ENCODE measurements at regions not wholly inside any gene's neighbourhood (a gene's known extent, or its start where the extent isn't known, plus 50 kb on each side); places are given as distances from the start of the nearest gene placed in this dataset.

DNA sequence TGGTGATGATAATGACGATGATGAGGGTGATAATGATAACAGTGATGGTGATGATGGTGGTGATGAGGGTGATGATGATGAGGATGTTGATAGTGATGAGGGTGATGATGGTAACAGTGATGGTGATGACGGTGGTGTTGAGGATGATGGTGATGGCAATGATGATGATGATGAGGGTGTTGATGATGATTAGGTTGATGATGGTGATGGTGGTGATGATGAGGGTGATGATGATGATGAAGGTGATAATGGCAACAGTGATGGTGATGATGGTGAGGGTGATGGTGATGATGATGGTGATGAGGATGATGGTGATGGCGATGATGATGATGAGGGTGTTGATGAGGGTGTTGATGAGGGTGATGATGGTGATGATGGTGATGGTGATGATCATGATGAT is 93.8 kb upstream of the ZNF469 start (continued):
- TF ChIP-seq, protein P1, sequence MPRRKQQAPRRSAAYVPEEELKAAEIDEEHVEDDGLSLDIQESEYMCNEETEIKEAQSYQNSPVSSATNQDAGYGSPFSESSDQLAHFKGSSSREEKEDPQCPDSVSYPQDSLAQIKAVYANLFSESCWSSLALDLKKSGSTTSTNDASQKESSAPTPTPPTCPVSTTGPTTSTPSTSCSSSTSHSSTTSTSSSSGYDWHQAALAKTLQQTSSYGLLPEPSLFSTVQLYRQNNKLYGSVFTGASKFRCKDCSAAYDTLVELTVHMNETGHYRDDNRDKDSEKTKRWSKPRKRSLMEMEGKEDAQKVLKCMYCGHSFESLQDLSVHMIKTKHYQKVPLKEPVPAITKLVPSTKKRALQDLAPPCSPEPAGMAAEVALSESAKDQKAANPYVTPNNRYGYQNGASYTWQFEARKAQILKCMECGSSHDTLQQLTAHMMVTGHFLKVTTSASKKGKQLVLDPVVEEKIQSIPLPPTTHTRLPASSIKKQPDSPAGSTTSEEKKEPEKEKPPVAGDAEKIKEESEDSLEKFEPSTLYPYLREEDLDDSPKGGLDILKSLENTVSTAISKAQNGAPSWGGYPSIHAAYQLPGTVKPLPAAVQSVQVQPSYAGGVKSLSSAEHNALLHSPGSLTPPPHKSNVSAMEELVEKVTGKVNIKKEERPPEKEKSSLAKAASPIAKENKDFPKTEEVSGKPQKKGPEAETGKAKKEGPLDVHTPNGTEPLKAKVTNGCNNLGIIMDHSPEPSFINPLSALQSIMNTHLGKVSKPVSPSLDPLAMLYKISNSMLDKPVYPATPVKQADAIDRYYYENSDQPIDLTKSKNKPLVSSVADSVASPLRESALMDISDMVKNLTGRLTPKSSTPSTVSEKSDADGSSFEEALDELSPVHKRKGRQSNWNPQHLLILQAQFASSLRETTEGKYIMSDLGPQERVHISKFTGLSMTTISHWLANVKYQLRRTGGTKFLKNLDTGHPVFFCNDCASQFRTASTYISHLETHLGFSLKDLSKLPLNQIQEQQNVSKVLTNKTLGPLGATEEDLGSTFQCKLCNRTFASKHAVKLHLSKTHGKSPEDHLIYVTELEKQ (tag by site-specific recombination; IDR thresholded peaks at IDR 0.05; ENCODE audit: borderline replicate concordance): no peak
- TF ChIP-seq, protein P2, sequence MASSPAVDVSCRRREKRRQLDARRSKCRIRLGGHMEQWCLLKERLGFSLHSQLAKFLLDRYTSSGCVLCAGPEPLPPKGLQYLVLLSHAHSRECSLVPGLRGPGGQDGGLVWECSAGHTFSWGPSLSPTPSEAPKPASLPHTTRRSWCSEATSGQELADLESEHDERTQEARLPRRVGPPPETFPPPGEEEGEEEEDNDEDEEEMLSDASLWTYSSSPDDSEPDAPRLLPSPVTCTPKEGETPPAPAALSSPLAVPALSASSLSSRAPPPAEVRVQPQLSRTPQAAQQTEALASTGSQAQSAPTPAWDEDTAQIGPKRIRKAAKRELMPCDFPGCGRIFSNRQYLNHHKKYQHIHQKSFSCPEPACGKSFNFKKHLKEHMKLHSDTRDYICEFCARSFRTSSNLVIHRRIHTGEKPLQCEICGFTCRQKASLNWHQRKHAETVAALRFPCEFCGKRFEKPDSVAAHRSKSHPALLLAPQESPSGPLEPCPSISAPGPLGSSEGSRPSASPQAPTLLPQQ (tag by site-specific recombination; IDR thresholded peaks at IDR 0.05): no peak
- TF ChIP-seq, protein P3, sequence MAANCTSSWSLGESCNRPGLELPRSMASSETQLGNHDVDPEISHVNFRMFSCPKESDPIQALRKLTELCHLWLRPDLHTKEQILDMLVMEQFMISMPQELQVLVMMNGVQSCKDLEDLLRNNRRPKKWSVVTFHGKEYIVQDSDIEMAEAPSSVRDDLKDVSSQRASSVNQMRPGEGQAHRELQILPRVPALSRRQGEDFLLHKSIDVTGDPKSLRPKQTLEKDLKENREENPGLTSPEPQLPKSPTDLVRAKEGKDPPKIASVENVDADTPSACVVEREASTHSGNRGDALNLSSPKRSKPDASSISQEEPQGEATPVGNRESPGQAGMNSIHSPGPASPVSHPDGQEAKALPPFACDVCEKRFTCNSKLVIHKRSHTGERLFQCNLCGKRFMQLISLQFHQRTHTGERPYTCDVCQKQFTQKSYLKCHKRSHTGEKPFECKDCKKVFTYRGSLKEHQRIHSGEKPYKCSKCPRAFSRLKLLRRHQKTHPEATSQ (tag by site-specific recombination; IDR thresholded peaks at IDR 0.05): no peak
- TF ChIP-seq ZNF777 (tag by site-specific recombination; IDR thresholded peaks at IDR 0.05; ENCODE audit: borderline replicate concordance): peak; percentile 63; the same call in 1 of the 2 replicates
- TF ChIP-seq YY2 (tag by site-specific recombination; IDR thresholded peaks at IDR 0.05): peak; percentile 10; the same call in 1 of the 2 replicates
- TF ChIP-seq, protein P4, sequence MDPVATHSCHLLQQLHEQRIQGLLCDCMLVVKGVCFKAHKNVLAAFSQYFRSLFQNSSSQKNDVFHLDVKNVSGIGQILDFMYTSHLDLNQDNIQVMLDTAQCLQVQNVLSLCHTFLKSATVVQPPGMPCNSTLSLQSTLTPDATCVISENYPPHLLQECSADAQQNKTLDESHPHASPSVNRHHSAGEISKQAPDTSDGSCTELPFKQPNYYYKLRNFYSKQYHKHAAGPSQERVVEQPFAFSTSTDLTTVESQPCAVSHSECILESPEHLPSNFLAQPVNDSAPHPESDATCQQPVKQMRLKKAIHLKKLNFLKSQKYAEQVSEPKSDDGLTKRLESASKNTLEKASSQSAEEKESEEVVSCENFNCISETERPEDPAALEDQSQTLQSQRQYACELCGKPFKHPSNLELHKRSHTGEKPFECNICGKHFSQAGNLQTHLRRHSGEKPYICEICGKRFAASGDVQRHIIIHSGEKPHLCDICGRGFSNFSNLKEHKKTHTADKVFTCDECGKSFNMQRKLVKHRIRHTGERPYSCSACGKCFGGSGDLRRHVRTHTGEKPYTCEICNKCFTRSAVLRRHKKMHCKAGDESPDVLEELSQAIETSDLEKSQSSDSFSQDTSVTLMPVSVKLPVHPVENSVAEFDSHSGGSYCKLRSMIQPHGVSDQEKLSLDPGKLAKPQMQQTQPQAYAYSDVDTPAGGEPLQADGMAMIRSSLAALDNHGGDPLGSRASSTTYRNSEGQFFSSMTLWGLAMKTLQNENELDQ (tag by site-specific recombination; IDR thresholded peaks at IDR 0.05; ENCODE audit: low read depth): no peak
- TF ChIP-seq ZSCAN30 (tag by site-specific recombination; IDR thresholded peaks at IDR 0.05): no peak
- no peak for TF ChIP-seq ZNF501 (tag by site-specific recombination; IDR thresholded peaks at IDR 0.05)
- TF ChIP-seq, protein P5, sequence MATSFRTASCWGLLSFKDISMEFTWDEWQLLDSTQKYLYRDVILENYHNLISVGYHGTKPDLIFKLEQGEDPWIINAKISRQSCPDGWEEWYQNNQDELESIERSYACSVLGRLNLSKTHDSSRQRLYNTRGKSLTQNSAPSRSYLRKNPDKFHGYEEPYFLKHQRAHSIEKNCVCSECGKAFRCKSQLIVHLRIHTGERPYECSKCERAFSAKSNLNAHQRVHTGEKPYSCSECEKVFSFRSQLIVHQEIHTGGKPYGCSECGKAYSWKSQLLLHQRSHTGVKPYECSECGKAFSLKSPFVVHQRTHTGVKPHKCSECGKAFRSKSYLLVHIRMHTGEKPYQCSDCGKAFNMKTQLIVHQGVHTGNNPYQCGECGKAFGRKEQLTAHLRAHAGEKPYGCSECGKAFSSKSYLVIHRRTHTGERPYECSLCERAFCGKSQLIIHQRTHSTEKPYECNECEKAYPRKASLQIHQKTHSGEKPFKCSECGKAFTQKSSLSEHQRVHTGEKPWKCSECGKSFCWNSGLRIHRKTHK (tag by site-specific recombination; IDR thresholded peaks at IDR 0.05): peak; percentile 46; the same call in 1 of the 2 replicates
- TF ChIP-seq ZNF791 (tag by site-specific recombination; IDR thresholded peaks at IDR 0.05): no peak
- no peak for TF ChIP-seq ZNF664 (tag by site-specific recombination; IDR thresholded peaks at IDR 0.05)
- no peak for TF ChIP-seq ZNF341 (tag by site-specific recombination; IDR thresholded peaks at IDR 0.05; ENCODE audit: low read depth)
- TF ChIP-seq, protein P6, sequence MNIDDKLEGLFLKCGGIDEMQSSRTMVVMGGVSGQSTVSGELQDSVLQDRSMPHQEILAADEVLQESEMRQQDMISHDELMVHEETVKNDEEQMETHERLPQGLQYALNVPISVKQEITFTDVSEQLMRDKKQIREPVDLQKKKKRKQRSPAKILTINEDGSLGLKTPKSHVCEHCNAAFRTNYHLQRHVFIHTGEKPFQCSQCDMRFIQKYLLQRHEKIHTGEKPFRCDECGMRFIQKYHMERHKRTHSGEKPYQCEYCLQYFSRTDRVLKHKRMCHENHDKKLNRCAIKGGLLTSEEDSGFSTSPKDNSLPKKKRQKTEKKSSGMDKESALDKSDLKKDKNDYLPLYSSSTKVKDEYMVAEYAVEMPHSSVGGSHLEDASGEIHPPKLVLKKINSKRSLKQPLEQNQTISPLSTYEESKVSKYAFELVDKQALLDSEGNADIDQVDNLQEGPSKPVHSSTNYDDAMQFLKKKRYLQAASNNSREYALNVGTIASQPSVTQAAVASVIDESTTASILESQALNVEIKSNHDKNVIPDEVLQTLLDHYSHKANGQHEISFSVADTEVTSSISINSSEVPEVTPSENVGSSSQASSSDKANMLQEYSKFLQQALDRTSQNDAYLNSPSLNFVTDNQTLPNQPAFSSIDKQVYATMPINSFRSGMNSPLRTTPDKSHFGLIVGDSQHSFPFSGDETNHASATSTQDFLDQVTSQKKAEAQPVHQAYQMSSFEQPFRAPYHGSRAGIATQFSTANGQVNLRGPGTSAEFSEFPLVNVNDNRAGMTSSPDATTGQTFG (tag by site-specific recombination; IDR thresholded peaks at IDR 0.05; ENCODE audit: borderline replicate concordance): peak; percentile 93
- no peak for TF ChIP-seq ZIC2 (tag by site-specific recombination; IDR thresholded peaks at IDR 0.05)
- no peak for TF ChIP-seq ZNF24 (tag by site-specific recombination; IDR thresholded peaks at IDR 0.05)
- 0 out of 2 replicates have a peak, but pooled peaks have one; percentile 30 for TF ChIP-seq ZNF354C (tag by site-specific recombination; IDR thresholded peaks at IDR 0.05; ENCODE audit: borderline replicate concordance, low read depth)
- TF ChIP-seq ZNF677 (tag by site-specific recombination; IDR thresholded peaks at IDR 0.05): no peak
- no peak for TF ChIP-seq GLIS1 (tag by site-specific recombination; IDR thresholded peaks at IDR 0.05)
- TF ChIP-seq, protein P7, sequence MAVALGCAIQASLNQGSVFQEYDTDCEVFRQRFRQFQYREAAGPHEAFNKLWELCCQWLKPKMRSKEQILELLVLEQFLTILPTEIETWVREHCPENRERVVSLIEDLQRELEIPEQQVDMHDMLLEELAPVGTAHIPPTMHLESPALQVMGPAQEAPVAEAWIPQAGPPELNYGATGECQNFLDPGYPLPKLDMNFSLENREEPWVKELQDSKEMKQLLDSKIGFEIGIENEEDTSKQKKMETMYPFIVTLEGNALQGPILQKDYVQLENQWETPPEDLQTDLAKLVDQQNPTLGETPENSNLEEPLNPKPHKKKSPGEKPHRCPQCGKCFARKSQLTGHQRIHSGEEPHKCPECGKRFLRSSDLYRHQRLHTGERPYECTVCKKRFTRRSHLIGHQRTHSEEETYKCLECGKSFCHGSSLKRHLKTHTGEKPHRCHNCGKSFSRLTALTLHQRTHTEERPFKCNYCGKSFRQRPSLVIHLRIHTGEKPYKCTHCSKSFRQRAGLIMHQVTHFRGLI (tag by site-specific recombination; IDR thresholded peaks at IDR 0.05): no peak
- TF ChIP-seq ZNF670 (tag by site-specific recombination; IDR thresholded peaks at IDR 0.05; ENCODE audit: low read depth): no peak
- no peak for TF ChIP-seq ZSCAN16 (tag by site-specific recombination; IDR thresholded peaks at IDR 0.05)
- TF ChIP-seq ZNF175 (tag by site-specific recombination; IDR thresholded peaks at IDR 0.05): no peak
- TF ChIP-seq, protein P8, sequence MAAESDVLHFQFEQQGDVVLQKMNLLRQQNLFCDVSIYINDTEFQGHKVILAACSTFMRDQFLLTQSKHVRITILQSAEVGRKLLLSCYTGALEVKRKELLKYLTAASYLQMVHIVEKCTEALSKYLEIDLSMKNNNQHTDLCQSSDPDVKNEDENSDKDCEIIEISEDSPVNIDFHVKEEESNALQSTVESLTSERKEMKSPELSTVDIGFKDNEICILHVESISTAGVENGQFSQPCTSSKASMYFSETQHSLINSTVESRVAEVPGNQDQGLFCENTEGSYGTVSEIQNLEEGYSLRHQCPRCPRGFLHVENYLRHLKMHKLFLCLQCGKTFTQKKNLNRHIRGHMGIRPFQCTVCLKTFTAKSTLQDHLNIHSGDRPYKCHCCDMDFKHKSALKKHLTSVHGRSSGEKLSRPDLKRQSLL (tag by site-specific recombination; IDR thresholded peaks at IDR 0.05): no peak
- TF ChIP-seq ZNF529 (tag by site-specific recombination; IDR thresholded peaks at IDR 0.05; ENCODE audit: insufficient replicate concordance): peak; percentile 71
